Nephron (organoid): ENCODE measurements at regions not wholly inside any gene's neighbourhood (a gene's known extent, or its start where the extent isn't known, plus 50 kb on each side); places are given as distances from the start of the nearest gene placed in this dataset.

ENCODE experiments used
- H3K27ac Mint-ChIP-seq, 3 experiments: 2 replicates each; pipeline ENCODE4 v1.8.0; 2020; ENCODE audit warnings: mixed read lengths in 3 of 3, mild to moderate bottlenecking in 2 of 3, moderate library complexity in 1 of 3
- H3K27me3 Mint-ChIP-seq: 2 replicates; pipeline ENCODE4 v1.8.0; 2021; ENCODE audit warnings: low read depth, mild to moderate bottlenecking, moderate library complexity, mixed read lengths
- H3K36me3 Mint-ChIP-seq: 2 replicates; pipeline ENCODE4 v1.8.0; 2020; ENCODE audit warnings: low read depth, mixed read lengths
- H3K4me1 Mint-ChIP-seq: 2 replicates; pipeline ENCODE4 v1.8.0; 2020; ENCODE audit warnings: mixed read lengths
- H3K4me3 Mint-ChIP-seq, 3 experiments: 2 replicates each; pipeline ENCODE4 v1.8.0; 2020; ENCODE audit warnings: mild to moderate bottlenecking in 3 of 3, mixed read lengths in 3 of 3, moderate library complexity in 2 of 3
- H3K9me3 Mint-ChIP-seq: 2 replicates; pipeline ENCODE4 v1.8.0; 2020; ENCODE audit warnings: mixed read lengths
- CTCF ChIP-seq, 3 experiments: fragments of 200-600 bp; sonication (generic); IDR thresholded peaks; one replicate each; pipeline ENCODE4 v1.5.0; 2021; ENCODE audit warnings: antibody characterized with exemption in 3 of 3; ENCODE audit not compliant: unreplicated experiment in 3 of 3

- Mint-ChIP-seq H3K9me3 (peaks cover 13% of the 10 kb centered on the region), H3K27me3 (peaks cover 3% of the 10 kb centered on the region), H3K36me3 (no peaks in the 10 kb centered on the region), H3K27ac (no peak overlapping the region), H3K4me3 (no peak overlapping the region), H3K4me1 (peaks cover 7% of the 10 kb centered on the region)
- no peak for TF ChIP-seq CTCF (IDR thresholded peaks at IDR 0.05; ENCODE audit: unreplicated experiment in 3 of 3)
Observed at GRCh38 chr1:187629075-187629474, 800.3 kb downstream of the PLA2G4A start.

- H3K9me3 Mint-ChIP-seq = peaks cover 13% of the 10 kb centered on the region
- H3K27me3 Mint-ChIP-seq = peaks cover 3% of the 10 kb centered on the region
- no peak overlapping the region for H3K4me3 Mint-ChIP-seq
- H3K27ac Mint-ChIP-seq = no peak overlapping the region
- peaks cover 7% of the 10 kb centered on the region for H3K4me1 Mint-ChIP-seq
- no peaks in the 10 kb centered on the region for H3K36me3 Mint-ChIP-seq
- no peak for TF ChIP-seq CTCF (IDR thresholded peaks at IDR 0.05; ENCODE audit: unreplicated experiment in 3 of 3)
Observed at GRCh38 chr1:187630653-187631380, 802.1 kb downstream of the PLA2G4A start.

GRCh38 chr1:187631381-187631675 lies 802.6 kb downstream of the PLA2G4A start:
- H3K27ac Mint-ChIP-seq = no peak overlapping the region
- no peak for TF ChIP-seq CTCF (IDR thresholded peaks at IDR 0.05; ENCODE audit: unreplicated experiment in 3 of 3)
- H3K4me3 Mint-ChIP-seq = no peak overlapping the region
- H3K27me3 Mint-ChIP-seq = peaks cover 3% of the 10 kb centered on the region
- H3K36me3 Mint-ChIP-seq = no peaks in the 10 kb centered on the region
- peaks cover 13% of the 10 kb centered on the region for H3K9me3 Mint-ChIP-seq
- peaks cover 7% of the 10 kb centered on the region for H3K4me1 Mint-ChIP-seq

DNA sequence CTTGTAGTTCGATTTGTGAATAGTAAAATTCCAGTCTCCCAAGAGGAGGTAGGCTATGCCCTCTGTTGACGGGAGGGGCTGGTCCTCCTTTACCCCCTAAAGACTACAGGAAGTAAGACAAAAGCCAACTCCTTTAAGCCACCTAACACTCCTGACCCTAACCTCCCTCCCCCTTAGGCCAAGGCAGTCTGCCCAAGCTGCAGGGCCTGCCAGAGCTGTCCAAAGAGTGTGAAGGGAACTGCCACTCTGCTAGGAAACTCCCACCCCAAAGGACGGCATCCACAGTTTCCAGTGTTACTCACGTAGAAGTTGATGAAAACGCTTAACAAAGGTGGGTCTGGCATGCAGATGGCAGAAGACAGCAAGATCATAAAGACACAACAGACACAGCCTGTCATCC lies 803.2 kb downstream of the PLA2G4A start:
- TF ChIP-seq CTCF (IDR thresholded peaks at IDR 0.05; ENCODE audit: unreplicated experiment in 3 of 3) = no peak
- H3K27me3 Mint-ChIP-seq = peaks cover 3% of the 10 kb centered on the region
- no peaks in the 10 kb centered on the region for H3K36me3 Mint-ChIP-seq
- H3K27ac Mint-ChIP-seq = no peak overlapping the region
- no peak overlapping the region for H3K4me3 Mint-ChIP-seq
- H3K9me3 Mint-ChIP-seq = peaks cover 13% of the 10 kb centered on the region
- peaks cover 7% of the 10 kb centered on the region for H3K4me1 Mint-ChIP-seq

- no peak for TF ChIP-seq CTCF (IDR thresholded peaks at IDR 0.05; ENCODE audit: unreplicated experiment in 3 of 3)
- Mint-ChIP-seq H3K27me3 (peaks cover 3% of the 10 kb centered on the region), H3K36me3 (no peaks in the 10 kb centered on the region), H3K27ac (no peak overlapping the region), H3K4me1 (no peaks in the 10 kb centered on the region), H3K9me3 (peaks cover 13% of the 10 kb centered on the region), H3K4me3 (no peak overlapping the region)
Observed at GRCh38 chr1:187634940-187635339, 806.2 kb downstream of the PLA2G4A start.

DNA sequence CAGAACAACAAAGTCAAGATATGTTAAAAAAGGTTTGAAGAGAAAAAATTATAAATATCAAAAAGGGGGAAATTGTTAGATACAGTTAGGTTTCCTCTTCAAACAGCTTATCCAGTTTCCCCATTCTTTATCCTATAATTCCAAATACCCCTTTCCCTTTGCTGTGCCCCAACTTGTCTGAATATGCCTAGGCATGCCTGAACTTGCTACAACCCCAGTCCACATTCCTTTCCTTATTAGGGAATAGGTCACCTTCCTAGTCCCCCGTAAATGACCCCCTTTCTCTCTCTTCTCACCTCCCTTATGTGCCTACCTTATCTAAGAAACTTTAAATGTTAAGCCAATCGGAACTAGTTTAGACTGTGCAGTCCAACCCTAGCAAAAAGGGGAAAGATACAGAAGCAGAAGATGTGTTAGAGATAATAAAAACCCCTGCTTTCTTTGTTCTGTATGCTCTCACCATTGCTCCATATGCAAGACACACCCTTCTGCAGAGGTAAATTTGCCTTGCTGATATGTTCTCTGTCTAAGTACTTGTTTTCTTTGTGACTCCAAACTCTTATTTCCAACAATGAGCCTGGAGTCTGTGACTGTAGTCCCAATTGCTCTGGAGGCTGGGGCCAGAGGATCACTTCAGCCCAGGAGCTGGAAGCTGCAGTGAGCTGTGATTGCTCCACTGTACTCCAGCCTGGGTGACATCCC lies 810.1 kb downstream of the PLA2G4A start:
- TF ChIP-seq CTCF (IDR thresholded peaks at IDR 0.05; ENCODE audit: unreplicated experiment in 3 of 3) = no peak
- H3K9me3 Mint-ChIP-seq = no peaks in the 10 kb centered on the region
- H3K27me3 Mint-ChIP-seq = no peaks in the 10 kb centered on the region
- H3K36me3 Mint-ChIP-seq = no peaks in the 10 kb centered on the region
- H3K4me1 Mint-ChIP-seq = no peaks in the 10 kb centered on the region
- H3K27ac Mint-ChIP-seq = no peak overlapping the region
- H3K4me3 Mint-ChIP-seq = no peak overlapping the region
